GM20000 (cell line): ENCODE measurements at regions not wholly inside any gene's neighbourhood (a gene's known extent, or its start where the extent isn't known, plus 50 kb on each side); places are given as distances from the start of the nearest gene placed in this dataset.

Source experiments
- DNase-seq: peaks from one replicate; pipeline ENCODE4 v3.0.0; 2012; ENCODE audit warnings: low spot score
- CTCF ChIP-seq: IDR thresholded peaks from 2 replicates; pipeline ENCODE4 v1.5.1; 2012; ENCODE audit warnings: mild to moderate bottlenecking, control low read depth; ENCODE audit errors: extremely low read depth, missing control alignments

GRCh38 chr5:18244309-18244708 lies 610.0 kb downstream of the TAF11L14 start:
- no peak for TF ChIP-seq CTCF
- no peak for DNase-seq

DNA sequence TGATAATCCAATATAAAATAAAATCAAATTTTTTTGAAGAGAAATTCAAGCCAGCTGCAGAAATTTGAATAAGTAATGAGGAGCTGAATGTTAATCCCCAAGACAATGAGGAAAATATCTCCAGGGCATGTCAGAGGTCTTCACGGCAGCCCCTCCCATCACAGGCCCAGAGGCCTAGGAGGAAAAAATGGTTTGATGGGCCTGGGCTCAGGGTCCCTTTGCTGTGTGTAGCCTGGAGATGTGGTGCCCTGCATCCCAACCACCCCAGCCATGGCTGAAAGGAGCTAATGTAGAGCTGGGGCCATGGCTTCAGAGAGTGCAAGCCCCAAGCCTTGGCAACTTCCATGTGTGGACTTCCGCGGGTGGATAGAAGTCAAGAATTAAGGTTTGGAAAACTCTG lies 618.3 kb downstream of the TAF11L14 start:
- TF ChIP-seq CTCF, result no peak
- no peak for DNase-seq

- DNase-seq, result no peak
- no peak for TF ChIP-seq CTCF
Measured at GRCh38 chr5:18264126-18264882, 630.0 kb downstream of the TAF11L14 start.

DNA sequence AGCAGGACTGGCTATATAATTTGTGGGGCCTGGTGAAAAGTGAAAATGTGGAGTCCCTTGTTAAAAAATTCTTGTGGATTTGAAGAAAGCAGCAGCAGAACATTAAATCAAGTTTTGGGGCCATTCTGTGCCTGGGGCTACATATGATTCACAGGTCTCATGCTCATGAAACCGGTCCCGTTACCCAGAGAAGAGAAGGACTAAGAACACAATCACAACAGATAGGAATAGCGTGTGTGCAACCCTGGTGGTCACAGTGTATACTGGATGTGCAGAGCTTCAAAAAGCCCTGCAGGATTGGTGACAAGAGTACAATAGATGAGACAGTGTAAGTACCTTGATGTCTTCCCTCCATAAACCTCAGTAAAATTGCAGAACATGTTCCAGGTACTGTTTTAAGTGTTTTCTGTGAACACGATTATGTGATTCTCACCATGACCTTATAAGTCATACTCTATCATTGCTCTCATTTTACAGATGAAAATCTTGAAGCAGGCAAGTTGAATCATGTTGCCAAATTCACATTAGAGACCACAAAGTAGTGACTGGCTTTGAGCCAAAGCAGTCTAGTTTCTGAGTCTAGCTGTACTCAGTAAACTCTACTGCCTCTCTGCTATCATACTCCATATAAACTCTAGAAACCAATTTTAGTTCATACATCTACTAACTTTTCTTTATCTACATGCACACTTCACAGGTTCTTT lies 636.5 kb downstream of the TAF11L14 start:
- DNase-seq, result no peak
- TF ChIP-seq CTCF, result no peak

- DNase-seq, result no peak
- TF ChIP-seq CTCF, result no peak
Measured at GRCh38 chr5:18276939-18277338, 642.7 kb downstream of the TAF11L14 start.

DNA sequence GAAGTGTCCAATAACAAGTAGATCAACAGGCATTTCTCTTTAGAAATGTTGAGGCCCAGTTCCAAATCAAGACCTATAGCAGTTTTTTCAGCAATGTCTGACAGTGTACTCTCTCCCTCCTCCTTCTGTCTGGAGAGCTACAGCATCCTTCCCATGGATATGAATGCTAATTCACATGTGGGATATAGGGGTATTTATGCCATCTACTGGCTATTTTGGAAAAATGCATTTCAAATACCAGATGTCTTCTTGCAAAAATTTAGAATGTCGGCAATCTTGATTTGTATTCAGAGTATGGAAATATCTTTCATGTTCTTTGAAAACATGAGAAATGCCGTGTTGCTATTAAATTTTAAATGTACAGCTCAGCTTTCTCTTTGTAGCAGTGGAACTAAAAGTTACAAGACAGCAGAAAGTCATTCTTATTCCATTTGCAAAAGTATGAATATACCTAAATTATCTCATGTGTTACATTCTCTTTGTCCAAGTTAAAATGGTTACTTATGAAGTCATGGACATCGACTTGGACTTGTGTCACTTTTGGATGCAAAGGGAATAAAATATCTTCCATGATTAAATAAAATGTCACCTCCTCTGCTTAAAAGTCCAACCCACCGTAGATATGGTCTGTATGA lies 647.8 kb downstream of the TAF11L14 start:
- DNase-seq, result peak; percentile 16
- TF ChIP-seq CTCF, result no peak

GRCh38 chr5:18285257-18285656 lies 651.0 kb downstream of the TAF11L14 start:
- no peak for TF ChIP-seq CTCF
- DNase-seq, result no peak
